Amniotic stem cell (primary cell): ENCODE measurements at regions not wholly inside any gene's neighbourhood (a gene's known extent, or its start where the extent isn't known, plus 50 kb on each side); places are given as distances from the start of the nearest gene placed in this dataset.
"Not testable (repeated sequence)": the region's sequence is repeated elsewhere in the genome, so short reads cannot be mapped to it uniquely, and the experiment has no call there.

ENCODE experiments used
- DNase-seq: peaks from one replicate; lab custom pipeline; 2025; lab: John Stamatoyannopoulos, UW

DNA sequence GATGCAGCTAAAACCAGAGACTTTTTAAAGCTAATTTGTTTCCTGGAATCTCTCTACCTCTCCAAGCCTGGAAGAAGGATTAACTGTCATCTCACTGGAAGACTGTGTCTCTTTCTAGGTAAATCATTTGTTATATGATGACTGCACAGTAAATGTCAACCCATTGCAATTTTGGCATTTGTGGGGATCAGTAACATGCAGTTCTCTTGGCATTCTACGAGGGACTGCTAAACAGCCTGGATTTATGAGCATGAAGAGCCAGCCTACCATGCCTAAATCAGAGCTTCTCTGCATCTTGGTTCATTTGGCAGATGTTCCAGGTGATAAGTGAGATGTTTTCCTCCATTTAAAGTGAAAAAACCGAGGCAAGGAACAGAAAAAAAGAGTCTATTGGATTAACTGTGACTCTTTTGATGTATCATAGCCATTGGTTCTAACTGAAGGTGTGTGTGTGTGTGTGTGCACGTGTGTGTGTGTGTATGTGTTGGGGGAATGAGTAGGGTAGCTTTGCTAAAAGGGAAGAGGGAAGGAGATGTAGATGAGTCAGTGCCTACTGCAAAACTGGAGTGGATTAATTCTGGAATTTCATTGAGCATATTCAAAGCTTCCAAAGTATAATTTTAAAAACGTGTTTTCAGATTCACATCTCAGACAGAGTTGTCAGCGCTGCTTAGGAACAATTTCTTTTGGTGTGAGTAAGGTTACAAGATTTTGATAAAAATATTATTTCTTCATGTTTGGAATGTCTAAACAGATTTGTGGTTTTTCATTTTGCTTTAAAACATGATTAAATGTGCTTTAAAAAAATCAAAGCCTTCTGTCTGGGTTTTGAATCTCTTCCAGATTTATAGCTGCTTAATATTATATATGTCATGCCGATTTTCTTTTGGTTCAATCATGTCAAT, 123.2 kb upstream of the LNX1 start:
- DNase-seq = peak; percentile 51

DNA sequence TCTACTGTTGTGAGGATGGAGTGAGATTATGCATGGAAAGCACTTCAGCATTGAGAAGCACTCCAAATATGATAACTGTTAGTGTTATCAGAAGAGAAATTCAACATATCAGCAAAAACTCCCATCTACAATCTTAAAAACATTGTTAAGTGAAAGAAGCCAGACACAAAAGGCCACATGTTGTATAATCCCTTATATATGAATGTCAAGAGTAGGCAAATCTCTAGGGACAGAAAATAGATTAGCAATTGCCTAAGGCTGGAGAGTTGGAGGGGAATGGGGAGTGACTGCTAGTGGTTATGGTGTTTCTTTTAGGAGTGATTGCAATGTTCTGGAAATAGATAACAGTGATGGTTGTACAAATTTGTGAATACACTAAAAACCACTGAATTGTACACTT, 122.5 kb upstream of the LNX1 start:
- DNase-seq = no peak

DNA sequence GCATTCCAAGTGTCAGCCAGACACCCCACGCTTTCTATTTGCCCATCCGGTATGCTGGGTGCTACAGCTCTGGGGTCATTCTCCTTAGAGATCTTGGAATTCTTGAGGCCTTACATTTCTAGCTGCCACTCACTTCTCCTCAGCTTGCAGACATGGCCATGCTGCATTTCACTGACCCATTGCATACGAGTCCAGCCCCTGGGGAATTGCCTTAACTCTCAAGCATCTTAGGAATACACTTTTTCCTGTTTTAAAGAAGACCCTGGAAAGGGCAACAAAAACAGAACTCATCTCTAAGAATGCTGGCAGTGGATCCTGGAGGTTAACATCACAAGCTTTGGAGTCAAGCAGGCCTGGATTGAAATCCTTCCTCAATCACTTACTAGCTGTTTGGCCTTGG, 122.0 kb upstream of the LNX1 start:
- no peak for DNase-seq

DNA sequence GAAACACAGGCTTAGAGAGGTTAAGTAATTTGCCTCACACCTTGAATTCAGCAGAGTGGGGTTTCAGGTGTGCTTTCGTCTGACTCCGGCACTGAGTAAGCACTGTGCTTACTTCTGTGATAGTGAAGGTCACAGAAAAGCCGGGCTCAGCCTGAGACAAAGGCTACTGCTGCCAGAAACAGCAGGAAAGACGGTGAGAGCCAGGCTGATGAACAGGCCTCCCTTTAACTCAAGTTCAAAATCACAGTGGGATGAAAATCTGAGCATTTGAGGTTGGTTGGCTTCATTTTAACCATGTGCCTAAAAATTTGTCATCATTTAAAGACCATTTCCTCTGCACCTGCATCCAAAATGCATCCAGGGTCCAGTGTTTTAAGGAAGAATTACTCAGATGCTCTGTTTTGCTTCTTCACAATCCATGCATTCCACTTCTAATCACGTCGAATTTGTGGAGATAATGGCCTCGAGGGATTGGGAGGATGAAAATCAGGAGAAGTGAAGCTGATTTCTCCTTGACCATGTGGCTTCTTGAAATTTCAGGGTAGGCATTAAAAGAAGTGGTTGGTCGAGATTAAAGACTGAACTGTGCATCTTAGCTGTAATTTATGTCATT, 121.2 kb upstream of the LNX1 start:
- no peak for DNase-seq

DNA sequence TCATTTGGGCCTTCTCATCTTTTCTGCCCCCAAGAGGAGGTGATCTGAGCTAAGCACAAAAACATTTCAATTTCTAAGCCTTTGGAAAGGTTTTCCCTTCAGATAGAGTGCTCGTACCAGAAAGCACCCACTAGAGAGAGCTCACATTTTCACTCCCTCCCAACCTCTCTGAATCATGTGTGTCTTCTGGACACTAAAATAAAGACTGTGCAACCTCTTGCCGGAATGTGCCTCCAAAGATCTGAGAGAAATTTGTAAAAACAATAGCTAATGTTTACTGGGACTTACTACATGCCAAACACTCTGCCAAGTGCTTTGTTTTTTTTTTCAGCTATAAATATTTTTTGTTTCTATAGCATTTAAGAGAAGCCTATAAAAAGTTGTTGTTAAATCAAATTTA, 120.6 kb upstream of the LNX1 start:
- no peak for DNase-seq

DNA sequence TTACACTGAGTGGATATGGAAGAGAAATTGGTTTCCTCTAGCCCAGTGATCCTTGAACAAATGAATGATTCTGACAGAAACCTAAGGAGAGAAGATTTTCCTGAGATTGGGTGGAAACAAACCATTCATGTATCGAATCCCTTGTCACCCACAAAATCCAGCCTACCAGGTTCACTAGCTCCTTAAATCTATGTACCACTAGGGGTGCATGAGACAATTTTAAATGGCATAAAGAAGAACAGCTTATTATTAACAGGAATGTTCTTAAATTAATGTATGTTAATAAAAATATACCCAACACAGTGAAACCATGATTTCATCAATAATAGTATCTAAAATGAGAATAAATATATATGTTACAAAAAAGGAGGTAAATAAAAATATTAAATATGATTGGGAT, 118.4 kb upstream of the LNX1 start:
- DNase-seq = no peak

DNA sequence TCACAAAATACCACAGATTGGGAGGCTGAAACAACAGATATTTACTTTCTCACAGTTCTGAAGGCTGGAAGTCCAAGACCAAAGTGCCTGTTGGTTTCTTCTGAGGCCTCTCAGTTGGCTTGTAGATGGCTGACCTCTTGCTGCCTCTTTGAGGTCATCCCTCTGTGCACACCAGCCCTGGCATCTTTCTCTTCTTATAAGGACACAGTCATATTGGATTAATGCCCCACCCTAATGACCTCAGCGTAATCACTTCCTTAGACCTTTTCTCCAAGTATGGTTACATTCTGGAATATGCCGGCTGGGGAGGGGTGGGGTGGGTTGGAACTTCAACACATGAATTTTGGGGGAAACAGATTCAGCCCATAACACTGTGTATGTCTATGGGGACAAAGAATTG, 116.2 kb upstream of the LNX1 start:
- DNase-seq = no peak

DNA sequence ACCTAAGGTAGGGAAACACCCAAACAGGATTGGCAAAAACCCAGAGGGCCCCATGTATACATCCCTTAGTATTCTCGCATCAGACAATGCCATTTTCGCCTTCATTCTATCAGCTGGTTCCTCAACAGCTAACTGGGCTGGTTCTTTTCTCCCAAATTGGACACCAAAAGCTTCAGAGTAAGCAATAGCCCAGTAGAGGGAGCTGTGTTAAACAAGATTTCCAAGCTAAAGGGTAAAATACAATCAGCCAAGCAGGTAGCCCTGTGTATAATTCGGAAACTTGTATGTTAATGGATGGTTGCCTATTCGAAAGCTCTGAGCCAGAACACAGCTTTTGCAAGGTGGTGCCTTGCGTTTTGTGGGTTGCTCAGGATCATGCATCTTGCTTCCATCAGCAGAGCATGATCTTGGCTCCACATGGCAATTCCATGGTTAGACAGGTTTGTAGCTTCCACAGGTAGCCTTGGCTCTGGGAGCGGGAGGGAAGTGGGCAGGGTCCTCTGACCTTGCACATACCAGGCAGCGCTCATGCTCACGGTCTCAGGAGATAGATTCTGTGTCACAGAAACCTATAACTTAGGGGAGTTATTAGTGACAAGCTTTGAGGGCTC, 115.2 kb upstream of the LNX1 start:
- DNase-seq = peak; percentile 30

DNA sequence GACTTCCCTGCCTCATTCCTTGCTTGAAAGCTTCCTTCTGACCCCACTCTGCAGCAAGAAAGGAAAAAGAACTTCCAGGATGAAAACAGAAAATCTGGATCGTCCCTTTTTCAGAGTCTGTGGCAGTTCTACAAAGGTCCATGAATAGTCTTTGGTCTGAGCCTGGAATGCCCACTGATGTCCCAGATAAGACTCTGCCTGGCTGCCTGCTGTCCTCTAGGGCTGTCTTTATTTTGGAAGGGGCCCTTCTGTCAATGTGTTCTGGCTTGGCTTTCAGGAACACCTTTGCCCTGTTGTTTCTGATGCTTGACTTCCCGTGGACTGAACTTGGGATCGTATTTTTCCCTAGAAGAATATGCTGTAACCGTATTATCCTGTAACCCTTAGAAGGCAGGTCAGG, 114.7 kb upstream of the LNX1 start:
- DNase-seq = no peak

DNA sequence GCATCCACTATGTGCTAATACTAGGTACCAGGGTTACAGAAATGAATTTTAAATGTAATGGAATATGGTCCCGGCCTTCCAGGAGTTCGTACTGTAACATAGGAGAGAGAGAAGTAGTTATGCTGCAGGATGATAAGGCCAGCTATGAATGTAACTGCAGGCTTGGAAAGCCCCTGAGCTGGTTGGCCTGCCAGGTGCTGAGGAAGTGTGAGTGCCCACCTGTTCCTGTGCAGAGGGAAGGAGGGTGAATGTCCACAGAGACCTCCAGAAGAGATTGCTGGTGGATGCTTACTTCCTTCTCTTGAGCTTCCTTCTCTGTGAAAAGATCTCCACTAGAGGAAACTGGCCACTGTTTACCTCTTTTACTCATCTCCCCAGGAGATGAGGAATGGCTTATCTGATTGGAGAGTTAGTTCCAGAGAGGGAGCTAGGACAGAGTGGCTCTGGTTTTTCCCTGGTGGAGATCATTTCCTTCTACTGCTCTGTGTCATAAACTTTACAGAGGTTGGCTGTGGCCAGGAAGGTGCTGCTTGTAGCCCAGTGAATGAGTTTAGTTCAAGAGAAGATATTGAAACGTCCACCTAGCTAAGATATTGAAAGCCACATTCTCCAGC, 114.0 kb upstream of the LNX1 start:
- no peak for DNase-seq

DNA sequence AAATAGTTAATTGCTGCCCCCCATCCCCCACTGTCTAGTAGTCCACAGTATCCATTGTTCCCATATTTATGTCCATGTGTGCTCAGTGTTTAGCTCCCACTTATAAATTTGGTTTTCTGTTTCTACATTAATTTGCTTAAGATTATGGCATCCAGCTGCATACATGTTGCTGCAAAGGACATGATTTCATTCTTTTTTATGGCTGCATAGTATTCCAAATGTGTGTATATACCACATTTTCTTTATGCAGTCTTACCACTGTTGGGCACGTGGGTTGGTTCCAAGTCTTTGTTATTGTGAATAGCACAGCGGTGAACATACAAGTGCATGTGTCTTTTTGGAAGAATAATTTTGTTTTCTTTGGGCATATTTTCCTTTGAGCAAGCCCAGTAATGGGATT, 113.0 kb upstream of the LNX1 start:
- DNase-seq = no peak

DNA sequence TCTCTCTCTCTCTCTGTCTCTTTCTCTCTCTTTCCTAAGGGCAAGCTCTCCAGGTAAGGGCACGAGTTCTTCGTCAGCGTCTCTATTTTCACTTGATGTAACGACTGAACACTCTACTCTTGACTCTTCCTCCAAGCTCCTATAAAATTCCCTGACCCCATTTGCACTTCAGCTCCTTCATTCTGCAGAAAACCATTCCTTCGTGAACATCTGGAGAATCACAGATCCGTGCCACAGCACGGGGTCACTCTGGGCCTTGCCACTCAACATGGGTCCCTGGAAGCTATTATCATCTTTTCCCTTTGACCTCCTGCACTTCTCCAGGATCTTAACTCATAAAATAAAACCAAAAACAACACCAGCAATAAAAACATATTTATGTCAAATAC, 112.0 kb upstream of the LNX1 start:
- DNase-seq = no peak

DNA sequence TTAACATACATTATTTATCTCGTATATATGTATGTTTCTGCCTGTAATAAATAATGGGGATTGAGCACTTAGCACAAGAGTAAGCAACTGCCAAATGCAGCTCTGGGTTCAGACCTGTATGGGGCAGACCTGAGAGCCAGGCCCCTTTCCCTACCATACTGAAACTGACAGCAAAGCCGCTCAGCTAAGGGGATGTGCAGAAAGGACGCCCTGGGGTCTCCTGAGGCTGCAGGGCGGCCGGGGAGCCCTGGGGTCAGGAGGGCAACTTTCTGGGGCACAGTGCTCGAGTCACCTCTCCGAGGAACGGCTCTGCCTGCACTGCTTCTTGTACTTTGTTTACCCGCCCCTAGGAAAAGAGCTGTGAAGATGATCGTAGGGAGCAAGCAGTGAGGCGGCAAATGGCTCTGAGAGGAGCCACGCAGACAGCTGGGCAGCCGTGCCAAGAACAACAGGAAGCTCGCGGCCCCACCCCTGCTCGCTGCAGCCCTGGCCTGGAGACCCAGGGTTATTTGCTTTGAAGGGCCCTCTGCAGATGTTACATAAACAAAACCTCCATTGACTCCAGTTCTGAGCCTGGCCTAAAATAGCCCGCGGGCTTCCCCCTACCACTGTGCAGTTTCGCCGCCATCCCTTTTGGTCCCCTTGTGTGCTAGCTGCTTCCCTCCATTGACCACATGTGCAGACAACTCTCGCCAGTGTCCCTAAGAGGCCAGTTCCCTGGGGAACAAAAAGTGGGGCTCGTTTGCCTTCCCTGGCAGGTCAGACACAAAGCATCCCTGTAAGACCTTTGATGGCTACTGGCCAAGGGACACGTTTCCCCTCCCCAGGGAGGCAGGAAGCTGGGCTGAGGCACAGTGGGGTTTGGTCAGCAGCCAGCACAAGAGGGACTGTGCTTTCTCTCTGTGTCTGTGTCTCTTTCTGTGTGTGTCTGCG, 111.3 kb upstream of the LNX1 start:
- peak; percentile 40 for DNase-seq

DNA sequence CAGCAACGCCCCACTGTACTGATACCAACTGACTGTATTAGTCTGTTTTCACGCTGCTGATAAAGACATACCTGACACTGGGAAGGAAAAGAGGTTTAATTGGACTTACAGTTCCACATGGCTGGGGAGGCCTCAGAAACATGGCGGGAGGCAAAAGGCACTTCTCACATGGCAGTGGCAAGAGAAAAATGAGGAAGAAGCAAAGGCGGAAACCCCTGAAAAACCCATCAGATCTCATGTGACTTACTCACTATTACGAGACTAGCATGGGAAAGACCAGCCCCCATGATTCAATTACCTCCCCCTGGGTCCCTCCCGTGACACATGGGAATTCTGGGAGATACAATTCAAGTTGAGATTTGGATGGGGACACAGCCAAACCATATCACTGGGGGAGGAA, 110.0 kb upstream of the LNX1 start:
- DNase-seq = not testable (repeated sequence)

DNA sequence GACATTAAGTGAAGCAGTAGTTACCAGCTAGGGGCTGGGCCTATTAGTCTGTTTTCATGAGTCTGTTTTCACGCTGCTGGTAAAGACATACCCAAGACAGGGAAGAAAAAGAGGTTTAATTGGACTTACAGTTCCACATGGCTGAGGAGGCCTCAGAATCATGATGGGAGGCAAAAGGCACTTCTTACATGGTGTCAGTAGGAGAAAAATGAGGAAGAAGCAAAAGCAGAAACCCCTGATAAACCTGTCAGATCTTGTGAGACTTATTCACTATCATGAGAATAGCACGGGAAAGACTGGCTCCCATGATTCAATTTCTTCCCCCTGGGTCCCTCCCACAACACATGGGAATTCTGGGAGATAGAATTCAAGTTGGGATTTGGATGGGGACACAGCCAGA, 108.0 kb upstream of the LNX1 start:
- DNase-seq = not testable (repeated sequence)

DNA sequence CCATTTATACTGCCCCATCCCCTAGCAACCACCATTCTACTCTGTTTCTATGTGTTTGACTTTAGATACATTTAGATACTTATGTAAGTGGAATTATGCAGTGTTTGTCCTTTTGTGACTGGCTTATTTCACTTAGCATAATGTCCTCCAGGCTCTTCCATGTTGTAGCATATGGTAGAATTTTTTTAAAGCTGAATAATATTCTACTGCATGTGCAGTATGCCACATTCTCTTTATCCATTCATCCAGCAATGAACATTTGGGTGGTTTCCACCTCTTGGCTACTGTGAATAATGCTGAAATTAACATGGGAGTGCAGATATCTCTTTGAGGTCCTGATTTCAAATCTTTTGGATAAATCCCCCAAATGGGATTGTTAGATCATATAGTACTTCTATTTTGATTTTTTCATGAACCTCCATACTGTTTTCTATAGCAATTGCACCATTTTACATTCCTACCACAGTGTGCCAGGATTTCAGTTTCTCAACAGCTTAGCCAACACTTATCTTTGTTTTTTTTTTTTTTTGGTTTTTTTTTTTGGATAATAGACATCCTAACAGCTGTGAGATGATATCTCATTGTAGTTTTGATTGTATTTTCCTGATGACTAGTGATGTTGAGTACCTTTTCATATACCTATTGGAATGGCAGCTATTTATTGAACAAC, 105.9 kb upstream of the LNX1 start:
- DNase-seq = no peak

DNA sequence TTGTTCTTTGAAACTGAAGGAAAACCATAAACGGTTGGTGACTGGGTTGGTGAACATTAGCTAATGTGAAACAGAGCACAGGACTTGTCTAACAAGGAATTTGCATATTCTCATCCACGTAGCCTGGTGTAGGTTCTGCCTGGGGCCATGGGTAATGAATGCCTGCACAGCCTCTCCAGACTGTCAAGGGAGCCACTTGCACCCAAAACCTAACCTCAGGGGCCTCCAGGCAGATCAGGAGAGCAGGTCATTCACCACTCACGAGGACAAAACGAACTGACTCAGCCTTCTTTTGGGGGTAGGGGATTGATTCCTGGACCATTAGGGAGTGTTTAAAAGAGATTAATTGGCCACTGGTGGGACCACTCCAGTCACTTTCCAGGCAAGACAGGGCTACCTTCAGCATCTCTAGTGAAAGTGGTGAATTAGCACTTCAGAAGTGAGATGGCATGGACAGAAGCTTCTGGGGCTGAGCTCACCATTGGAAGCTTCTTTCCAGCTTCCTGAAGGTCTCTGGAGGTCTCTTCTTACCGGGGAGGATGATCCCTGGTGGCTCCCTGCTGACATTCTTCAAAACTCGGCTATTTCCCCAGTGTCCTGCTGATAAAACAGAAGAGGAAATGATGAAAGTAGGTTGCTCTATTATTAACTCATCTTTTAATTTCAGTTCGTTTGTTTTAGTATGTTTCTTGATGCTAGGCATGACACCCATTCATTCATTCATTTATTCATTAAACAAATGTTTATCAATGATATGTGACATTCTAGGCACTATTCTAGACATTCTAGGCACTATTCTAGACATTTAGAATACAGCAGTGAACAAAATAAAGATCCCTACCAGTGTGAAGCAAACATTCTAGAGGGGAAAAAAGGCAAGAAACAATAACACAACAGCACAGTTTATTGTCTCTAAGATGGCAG, 104.5 kb upstream of the LNX1 start:
- no peak for DNase-seq

DNA sequence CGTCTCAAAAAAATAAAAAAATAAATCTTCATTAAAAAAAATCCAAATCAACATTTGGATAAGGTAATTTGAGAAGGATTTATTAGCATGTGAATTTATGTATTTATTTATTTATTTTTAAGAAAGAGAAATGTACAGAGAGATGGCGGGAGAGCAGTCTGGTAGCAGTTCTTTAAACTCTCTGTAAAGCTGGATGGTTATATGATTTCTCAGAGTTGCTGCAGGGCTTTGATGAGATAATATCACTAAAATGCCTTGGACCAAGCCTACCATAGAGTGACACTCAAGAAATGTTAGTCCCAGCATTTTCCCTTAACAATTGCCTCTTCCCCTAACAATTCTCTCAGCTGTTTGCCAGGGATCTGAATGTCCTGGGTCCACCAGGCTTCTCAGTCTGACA, 103.4 kb upstream of the LNX1 start:
- no peak for DNase-seq

DNA sequence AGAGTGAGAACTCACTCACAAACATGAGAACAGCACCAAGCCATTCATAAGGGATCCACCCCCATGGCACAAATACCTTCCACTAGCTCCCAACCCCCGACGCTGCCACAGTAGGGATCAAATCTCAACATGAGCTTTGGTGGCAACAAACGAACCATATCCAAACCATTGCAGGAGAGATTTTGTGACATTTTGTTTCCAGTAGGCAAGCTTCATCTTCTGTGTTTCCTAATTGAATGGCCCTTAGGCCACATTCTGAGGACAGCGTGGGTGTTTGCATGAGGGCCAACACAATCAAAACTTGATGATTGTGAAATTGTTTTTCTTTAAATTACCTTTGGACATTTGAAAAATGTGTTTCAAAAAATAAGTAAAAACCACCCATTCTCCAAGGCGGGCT, 102.6 kb upstream of the LNX1 start:
- DNase-seq = no peak

DNA sequence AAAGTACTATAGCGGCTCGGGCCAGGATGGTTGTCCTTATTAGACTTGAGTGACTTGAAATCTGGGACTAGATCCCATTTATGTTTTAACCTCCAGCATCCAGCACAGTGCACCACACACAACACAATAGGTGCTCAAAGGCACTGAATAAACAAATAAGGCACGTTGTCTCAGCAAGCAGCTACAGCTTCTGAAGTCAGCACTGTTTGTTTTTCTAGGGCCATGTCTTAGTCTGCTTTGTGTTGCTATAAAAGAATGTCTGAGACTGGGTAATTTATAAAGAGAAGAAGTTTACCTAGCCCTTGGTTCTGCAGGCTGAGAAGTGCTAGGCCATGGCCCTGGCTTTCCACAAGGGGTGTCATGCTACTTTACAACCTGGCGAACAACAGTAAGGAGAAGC, 102.1 kb upstream of the LNX1 start:
- DNase-seq = no peak
